Stimulated activated CD8-positive, alpha-beta memory T cell treated with anti-CD3 and anti-CD28 coated beads, Interleukin-7, amount 100 ng/mL, for 48 hours (primary cell): ENCODE measurements at regions not wholly inside any gene's neighbourhood (a gene's known extent, or its start where the extent isn't known, plus 50 kb on each side); places are given as distances from the start of the nearest gene placed in this dataset.

Experiments used
- DNase-seq, 2 donors: peaks; one replicate each; pipeline ENCODE4 v3.0.0-alpha.2; 2020; ENCODE audit warnings: low read depth in 1 of 2; ENCODE audit errors: extremely low read depth in 1 of 2

DNA sequence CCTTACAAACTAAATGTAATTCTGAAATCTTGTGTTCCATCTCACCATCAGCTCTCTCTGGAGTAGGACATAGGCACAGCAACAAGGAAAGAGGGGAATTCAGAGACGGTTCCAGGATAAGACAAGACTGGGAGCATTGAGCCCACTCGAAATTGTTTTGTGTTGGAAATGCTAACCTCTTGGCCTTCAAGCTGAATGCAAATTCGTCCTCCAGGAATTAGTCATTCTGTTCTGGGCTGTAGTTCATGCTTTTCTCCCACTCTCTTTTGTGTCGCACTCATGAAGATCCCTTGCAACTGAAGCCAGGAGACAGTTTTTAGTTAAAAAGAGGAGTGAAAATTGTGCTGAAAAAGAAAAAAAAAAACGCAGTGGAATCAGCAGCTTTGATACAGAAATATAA lies 121.7 kb upstream of the SEMA6A start:
- DNase-seq = no peak

DNA sequence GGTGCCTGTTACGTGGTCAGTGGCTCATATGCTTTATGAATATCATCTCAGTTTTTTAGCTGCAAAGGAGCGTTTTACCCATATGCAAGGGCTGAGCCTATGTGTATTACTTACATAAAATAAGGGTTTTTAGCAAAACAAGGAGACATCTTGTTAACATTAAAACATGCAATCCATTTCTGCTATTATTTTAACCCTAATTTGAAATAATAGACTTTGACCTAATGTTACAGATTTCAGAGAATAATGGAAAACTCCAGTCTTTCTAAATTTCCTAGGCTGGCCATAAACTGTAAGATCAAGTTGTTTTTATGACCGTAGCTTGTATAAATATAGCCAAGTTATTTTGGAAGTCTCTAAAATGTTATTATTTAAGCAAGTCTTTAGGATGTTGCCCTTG lies 121.1 kb upstream of the SEMA6A start:
- no peak for DNase-seq

- DNase-seq = no peak
Observed at GRCh38 chr5:116686438-116686837, 111.8 kb upstream of the SEMA6A start.

DNA sequence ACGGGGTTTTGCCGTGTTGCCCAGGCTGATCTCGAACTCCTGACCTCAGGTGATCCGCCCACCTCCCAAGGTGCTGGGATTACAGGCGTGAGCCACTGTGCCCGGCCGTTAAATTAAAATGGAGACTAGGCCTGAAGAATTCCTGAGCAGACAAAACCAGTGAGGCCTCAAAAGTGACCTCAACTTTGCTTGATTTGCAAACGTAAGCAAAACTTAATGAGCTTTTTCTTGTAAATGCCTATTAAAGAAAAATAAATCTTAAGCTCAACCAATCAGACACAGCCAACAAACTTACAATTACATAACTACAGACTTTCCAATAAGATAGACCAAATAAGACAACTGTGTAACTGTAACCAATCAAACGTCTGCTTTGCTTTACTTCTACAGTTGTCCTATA lies 111.3 kb upstream of the SEMA6A start:
- DNase-seq = no peak

DNA sequence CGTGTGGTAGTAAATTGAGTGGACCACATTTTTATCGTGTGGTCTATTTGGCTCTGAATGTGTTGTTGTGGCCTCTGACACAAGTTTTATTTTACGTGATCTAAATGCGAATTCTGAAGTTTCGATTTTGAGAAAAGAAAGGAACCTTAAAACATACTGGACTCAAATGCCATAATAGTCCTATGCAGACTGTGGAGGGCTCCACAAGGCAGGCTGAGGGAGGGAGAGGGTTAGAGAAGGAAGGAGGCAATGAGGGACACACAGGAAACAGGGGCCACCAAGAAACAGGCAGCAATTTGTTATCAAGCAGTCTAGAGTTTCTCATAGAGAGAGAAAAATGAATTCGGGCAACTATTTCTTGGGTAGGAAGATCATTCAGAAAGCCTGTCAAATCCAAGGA lies 110.4 kb upstream of the SEMA6A start:
- no peak for DNase-seq

- DNase-seq = no peak
Observed at GRCh38 chr5:116681334-116682013, 106.9 kb upstream of the SEMA6A start.

GRCh38 chr5:116675626-116675910 lies 100.9 kb upstream of the SEMA6A start:
- no peak for DNase-seq

DNA sequence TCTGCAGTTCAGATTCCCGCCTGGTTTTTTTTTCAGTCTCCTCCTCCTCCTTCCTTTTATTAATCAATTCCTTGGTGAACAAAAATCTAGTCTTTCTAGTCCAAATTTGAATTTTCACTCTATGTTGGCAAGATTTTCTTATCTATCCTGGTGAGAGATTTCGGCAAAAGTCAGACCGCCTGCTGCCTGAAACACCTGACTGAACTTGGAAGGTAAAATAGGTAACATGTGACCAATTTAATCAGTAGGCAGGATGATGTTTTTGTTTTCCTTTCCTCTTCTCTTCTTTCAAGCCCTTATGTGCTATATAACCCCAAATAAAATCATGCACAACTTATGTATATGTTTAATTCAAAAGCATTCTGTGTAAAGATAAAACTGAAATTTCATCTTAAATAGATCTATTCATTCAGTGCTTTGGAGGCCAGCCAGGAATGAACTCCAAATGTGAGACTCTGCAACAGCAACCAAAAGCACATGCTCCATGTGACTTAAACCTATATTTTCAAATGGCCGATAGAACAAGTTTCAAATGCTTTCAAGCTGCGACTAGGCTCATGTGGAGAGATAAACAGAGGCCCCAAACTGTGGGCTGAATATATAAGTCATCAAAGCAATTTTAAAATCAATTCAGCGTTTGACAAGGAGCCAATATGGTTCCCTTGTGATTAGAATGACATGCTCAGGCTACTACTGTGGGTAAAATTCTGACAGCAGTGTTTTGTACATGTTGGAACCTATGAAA lies 100.4 kb upstream of the SEMA6A start:
- DNase-seq = no peak

GRCh38 chr5:116673453-116673852 lies 98.8 kb upstream of the SEMA6A start:
- no peak for DNase-seq

DNA sequence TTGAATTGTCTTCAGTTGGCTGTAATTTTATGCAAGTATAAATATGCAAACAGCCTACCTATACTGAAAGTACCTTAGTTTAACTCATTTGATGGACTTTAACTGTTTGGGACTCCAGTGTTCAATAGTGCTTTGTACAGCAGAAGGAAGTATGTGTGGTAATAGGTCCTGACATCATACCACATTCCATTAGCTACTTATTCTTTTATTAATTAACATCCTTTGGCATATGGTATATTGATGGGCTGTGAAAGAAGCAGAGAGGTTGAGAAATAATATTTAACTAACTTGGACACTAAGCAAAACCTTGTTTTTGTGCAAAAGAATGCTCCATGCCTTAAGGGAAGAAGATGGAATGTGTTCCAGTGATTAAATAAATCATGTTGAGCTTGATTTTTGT lies 97.6 kb upstream of the SEMA6A start:
- no peak for DNase-seq

- no peak for DNase-seq
Observed at GRCh38 chr5:116671211-116671736, 96.7 kb upstream of the SEMA6A start.

DNA sequence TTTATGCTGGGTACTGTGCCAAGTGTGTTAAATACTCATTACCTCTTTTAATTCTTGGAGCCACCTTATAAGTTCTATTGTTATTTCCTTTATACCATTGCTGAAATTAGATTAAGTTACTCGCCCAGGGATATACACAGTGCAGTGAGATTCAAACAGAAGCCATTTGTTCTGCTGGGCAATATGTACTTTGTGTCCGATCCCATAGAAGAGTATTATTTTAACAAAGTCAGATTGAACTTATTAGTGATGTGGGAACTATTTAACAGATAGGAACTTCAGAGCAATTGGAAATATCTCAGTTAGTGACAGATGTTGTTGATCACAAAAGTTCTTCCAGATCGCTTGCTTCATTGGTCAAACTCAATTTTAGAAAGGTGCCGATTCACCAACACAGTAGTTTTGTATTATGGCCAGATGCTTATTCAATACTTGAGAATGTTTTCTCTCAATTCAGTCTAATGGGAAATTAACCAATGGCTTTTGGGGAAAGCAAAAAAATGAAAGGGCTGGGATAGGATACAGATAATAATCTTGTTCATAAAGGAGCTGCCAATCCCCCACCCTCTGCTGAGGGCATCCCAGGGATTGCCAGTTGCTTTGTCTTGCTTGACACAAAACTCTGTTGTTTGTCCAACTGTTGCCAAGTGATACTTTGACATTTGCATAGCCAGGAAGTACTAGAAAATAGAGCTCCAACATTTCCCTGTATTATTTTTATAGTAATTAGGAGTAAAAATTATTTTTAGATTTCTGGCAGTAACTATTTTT lies 94.8 kb upstream of the SEMA6A start:
- DNase-seq = no peak

DNA sequence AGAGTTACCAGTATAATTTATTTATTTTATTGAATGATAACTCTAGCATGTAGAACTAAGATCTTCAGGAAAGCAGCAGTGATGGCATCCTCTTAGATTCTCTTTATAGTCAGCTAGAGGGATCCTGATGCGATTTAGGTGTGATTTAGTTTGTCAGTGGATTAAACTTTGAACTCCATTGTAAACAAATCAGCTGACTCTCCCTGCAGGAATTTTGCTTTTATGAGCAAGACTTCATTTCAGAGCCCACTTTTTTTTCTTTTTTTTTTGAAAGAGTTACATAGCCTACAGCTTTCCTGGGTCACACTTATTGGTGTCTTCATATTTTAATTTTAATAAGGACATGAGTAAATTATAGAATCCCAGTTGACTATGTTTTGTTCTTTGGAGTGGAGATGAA lies 93.8 kb upstream of the SEMA6A start:
- no peak for DNase-seq

GRCh38 chr5:116666901-116667300 lies 92.3 kb upstream of the SEMA6A start:
- DNase-seq = no peak

DNA sequence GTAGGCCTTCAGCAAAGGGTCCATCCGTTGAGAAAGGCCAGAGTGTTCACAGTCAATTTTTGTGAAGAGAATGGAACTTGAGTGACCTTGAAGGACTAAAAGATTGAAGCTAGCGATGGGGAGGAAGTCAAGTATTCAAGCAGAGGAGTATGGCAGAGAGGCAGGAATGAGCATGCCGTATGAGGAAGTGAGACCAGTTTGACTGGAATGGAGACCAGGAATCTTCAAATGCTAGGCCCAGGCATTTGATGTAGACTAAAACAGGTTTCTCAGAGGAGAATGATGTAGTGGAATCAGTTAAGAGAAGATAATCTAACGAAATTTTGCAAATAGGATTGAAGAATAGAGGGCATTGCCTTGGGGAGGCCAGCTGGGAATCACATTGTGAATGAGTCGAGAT lies 90.4 kb upstream of the SEMA6A start:
- DNase-seq = no peak

DNA sequence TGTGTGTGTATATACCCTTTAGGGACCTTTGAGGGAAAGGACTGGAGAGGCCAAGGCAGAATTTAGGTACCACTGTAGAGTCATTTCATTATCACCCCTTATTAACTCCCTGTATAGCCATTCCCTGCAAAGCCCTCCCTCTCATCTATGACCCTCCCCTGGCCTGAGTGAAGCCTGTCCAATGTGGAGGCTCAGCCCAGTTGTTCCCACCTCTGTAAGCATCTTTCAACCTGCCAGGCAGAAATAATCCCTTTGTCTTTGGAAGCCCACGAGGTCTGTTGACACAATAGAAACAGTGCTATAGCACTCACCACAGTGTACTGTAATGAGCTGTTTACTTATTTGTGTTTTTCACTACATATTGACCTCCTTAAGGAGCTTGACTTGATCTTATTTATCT lies 88.5 kb upstream of the SEMA6A start:
- no peak for DNase-seq

DNA sequence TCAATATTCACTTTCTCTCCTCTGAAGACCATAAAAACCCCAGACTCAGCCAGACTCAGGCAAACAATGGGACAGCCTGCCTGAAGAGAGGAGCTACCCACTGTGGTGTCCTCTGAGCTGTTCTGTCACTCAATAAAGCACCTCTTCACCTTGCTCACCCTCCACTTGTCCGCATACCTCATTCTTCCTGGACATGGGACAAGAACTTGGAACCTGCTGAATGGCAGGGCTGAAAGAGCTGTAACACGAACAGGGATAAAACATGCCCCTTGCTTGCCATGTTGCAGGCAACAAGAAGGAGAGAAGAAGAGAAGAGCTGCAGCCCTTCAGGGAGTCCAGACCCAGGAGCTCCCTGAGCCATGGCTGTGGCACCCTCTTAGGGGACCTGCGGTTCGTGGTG lies 86.8 kb upstream of the SEMA6A start:
- no peak for DNase-seq

DNA sequence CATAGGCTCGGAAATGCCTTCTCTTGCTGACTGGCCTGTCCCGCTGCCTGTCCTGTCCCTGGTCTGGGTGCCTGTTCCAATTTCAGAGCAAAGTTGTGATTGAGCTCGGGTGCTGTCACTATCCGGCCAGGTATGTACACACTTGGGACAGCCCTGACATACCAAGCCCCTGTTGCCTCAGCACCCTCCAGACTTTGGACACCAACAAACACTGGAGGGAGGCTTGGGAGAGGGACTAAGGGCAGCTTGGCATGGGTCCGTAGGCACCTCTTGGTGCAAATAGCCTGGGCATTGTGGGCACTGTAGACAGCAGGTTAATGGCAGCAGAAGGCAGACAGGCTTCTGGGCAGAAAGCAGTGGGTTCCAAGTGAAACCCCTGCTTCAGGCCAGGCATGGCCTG lies 86.3 kb upstream of the SEMA6A start:
- no peak for DNase-seq

DNA sequence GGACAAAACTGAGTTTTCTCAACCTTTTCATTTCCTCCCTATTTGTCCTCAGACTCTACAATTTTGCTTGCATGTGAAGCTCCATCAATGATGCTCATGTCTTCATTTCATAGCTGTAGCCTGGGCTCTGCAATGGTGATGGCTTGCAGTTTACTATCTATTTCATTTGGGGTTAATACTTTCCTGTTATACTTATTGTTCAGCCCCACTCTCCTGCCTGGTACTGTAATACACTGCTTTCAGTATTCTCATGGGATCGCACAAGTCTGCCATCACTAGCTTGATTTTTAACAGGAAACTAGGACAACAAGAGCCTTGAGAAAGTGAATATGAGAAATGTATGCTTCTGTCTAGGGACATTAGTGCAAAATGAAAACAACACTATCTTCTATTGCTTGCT lies 84.2 kb upstream of the SEMA6A start:
- DNase-seq = no peak

- DNase-seq = no peak
Observed at GRCh38 chr5:116658141-116658540, 83.5 kb upstream of the SEMA6A start.

DNA sequence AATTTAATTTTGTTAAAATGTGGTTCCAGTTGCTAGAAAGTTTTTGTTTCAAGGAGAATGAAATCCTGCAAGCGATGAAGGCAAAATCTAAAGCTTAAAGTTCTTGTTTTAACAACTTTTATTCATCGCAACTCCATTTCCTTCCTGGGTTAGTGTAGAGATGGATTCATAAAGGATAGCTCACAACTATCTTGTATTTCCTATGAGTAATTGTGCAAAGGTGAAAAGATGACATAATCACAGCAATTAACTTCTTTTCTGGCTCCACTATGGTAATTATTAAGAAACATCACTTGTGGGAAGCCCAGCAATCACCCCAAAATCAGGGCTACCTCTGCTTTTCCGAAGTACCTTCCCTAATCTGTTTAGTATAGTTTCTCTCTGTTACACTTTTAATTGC lies 80.8 kb upstream of the SEMA6A start:
- DNase-seq = no peak

DNA sequence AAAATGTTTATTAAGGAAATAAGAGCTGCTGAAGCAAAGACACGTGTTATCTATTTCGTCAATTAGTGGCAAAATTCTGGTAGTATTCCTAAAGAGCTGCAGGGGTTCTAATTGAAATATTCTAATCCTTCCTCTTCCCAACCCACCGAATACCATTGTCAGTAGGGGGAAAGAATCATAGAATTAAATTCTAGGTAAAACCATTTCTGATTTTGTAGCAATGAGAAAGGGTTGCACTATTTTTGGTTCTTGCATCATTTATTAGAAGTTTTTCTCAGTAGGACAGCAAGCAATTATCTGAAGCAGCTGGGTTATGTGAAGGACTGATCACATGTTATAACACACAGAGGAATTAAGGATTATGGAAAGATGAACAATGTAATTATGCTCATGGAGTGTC lies 80.3 kb upstream of the SEMA6A start:
- no peak for DNase-seq
